Body of pancreas (tissue), 4 donors: ENCODE measurements at regions not wholly inside any gene's neighbourhood (a gene's known extent, or its start where the extent isn't known, plus 50 kb on each side); places are given as distances from the start of the nearest gene placed in this dataset.

ENCODE experiments used
- POLR2A ChIP-seq, 3 donors: fragments of 450-650 bp; IDR thresholded peaks; one replicate each; pipeline ENCODE4 v1.6.1; 2016; ENCODE audit warnings: antibody characterized with exemption in 3 of 3, mild to moderate bottlenecking in 2 of 3
- TF ChIP-seq, protein P1 (sequence below), 7 experiments: fragments of 450-650 bp in 4 of 7; fragments of 200-600 bp in 3 of 7; sonication (generic) in 3 of 7; IDR thresholded peaks; one replicate each; pipeline ENCODE4 v1.5.1; 2016 to 2019; ENCODE audit warnings: antibody characterized with exemption in 7 of 7

GRCh38 chr17:77744066-77744988, 214.2 kb upstream of the TNRC6C start:
- TF ChIP-seq, protein P1, sequence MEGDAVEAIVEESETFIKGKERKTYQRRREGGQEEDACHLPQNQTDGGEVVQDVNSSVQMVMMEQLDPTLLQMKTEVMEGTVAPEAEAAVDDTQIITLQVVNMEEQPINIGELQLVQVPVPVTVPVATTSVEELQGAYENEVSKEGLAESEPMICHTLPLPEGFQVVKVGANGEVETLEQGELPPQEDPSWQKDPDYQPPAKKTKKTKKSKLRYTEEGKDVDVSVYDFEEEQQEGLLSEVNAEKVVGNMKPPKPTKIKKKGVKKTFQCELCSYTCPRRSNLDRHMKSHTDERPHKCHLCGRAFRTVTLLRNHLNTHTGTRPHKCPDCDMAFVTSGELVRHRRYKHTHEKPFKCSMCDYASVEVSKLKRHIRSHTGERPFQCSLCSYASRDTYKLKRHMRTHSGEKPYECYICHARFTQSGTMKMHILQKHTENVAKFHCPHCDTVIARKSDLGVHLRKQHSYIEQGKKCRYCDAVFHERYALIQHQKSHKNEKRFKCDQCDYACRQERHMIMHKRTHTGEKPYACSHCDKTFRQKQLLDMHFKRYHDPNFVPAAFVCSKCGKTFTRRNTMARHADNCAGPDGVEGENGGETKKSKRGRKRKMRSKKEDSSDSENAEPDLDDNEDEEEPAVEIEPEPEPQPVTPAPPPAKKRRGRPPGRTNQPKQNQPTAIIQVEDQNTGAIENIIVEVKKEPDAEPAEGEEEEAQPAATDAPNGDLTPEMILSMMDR (IDR thresholded peaks at IDR 0.05): no peak
- TF ChIP-seq POLR2A (IDR thresholded peaks at IDR 0.05): no peak
